Fibroblast of skin of right biceps (primary cell): ENCODE measurements at regions not wholly inside any gene's neighbourhood (a gene's known extent, or its start where the extent isn't known, plus 50 kb on each side); places are given as distances from the start of the nearest gene placed in this dataset.
"Not testable (repeated sequence)": the region's sequence is repeated elsewhere in the genome, so short reads cannot be mapped to it uniquely, and the experiment has no call there.

ENCODE experiments used
- DNase-seq: peaks from one replicate; pipeline ENCODE4 v3.0.0-alpha.2; 2013

DNA sequence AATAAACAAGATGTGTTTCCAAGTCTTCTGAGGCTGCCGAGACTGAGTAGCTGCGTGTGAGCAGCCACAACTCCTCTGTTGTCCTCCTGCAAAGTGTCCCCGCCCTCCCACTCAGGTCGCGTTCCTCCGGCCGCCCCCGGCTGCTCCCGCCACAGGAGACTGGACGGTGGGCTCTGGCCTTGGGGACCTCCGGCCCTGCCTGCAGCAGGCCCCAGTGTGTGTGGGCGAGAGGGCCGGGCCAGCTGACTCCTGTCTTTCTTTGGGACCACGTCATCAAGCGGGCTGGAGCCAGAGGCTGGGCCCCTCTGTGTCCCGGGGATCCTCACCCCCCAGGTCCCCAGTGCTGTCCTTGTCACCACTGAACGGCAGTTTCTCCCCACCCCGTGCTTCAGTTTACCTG, 175.3 kb downstream of the NPIPB11 start:
- no peak for DNase-seq

DNA sequence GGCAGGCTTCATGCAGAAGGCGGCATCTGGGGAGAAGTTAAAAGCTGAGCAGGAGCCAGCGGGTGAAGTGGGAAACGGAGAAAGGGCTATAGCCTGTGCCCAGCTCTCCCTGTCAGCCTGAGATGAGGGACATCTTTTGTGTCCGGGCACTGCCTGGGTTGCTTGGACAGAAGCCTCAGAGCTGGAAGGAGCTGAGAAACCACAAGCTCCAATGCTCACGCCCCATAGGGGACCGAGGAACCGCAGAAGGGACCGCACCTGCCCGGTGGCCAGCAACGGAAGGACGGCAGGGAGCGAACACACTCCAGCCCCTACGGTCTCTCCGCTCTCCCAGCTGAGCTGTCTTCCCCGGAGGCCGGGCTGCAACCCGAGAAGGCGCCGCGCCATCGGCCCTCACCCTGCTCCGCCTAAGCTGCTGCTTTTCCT, 175.8 kb downstream of the NPIPB11 start:
- DNase-seq: peak; percentile 22

DNA sequence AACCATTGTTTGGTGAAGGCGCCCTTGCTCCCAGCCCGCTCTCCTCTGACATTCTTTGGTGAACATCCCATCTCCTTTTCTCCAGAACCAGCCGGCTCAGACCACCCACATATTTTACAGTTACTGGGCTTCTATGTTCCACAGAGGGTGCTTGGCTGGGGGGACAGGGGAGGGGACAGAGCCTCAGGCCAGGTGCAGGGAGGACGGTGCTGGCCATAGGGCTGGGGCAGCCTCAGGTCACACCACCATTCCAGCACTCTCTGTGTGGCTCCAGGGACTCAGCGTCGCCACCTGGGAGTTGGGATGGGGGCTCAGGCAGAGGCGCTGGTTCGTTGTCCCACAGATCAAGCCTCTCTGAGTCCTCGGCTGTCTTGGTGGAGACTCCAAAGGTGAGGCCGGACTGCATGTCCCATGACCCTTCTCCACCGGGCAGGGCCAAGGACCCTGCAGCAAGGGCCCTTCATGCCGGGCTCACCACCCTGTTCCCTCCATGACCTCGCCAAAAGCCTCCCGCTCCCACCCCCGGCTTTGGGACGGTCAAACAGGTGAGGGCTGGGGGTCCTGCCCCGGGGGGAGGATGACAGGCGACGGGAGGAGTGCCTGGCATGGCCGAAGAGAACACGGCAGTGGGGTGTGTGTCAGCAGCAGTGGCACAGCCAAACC, 176.4 kb downstream of the NPIPB11 start:
- DNase-seq: not testable (repeated sequence)

DNA sequence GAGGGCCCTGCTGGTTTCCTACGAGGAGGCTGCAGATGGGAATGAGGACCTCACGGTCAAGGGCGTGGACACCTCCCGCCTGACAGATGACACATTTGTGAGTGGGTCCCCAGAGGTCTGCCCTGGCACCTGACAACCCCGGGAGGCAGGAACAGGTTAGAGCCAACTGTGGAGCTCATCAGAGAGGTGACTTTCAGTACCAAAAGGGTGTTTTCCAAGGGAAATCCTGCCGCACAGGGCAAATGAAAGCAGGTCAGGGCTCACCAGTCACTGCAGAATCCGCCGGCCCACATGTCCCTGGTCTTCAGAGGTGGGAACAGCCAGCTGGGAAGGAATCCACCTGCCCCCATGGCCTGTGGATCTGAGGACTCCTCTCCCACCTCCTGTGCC, 176.9 kb downstream of the NPIPB11 start:
- DNase-seq: not testable (repeated sequence)

DNA sequence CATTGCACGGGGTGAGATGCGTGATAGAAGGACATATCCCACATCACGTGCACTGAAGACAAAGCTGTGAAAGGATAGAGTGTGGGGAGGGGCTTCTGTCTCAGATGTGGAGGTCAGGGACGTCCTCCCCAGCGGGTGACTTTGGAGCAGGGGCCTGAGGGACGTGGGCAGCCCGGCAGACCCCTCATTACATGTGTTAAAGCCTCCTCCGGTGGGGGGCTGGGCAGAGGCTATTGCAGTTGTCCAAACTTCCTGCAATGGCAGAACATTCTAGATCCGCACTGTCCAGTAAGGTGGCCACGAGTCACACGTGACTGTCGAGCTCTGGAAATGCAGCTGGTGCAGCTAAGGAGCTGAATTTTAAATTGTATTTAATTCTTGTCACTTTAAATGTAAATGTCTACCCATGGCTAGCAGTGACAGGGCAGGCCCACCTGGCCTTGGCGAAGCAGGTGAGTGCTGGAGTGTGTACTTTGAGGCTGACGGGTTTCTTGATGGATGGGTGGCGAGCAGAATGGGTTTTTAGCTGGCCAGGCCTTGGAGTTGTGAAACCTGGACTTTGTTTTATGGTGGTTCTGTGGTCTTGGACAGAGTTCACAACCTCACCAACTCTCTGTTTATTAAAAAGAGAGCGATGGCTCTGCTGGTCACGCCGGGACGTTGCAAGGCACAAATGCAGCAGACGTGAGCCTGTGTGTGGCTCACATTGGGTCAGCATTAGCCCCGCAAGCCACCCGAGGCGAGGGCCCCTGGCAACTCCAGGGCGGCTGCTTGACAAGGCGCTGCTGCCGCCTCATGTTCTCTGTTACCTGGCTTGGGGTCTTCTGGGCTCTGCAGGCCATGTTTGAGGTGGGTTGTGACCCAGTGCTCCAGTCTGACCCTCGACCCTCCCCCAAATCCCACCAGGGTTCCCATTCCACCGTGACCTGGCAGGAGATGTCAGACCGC, 177.6 kb downstream of the NPIPB11 start:
- DNase-seq: not testable (repeated sequence)

DNA sequence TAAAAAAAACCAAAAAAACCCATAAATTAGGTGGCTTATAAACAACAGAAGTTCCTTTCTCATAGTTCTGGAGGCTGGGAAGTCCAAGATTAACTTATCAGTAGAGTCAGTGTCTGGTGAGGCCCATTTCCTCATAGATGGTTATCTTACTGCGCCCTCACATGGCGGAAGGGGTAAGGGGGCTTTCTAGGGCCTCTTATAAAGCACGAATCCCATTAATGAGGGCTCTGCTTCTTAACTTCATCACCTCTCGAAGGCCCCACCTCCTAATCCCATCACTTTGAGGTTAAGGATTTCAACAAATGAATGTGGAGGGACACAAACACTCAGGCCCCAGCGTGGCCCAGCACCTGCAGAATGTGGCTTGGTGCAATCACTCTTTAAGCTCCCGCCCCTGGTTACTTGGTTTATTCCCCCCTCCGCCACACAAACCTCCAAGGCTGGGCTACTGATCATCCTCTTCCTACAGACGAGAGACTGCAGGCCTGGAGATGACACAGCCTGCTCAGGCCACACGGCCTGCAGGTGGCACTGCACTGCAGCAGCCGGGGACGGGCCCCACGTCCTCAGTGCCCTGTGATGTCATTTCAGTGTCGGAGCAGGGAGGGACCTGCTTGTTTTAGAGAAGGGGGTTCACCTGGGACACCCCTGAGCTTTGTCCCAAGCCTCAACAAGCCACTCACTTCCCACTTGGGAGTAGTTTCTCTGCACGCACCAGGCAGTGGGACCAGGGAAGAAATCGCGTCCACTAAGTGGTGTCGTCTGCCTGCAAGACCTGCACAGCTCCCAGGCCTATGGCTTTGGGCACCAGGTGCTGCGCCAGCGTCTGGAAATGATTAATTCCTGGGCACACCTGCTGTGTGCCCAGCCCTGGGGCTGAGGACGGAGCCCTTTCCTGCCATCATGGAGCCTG, 178.5 kb downstream of the NPIPB11 start:
- DNase-seq: peak; percentile 60

DNA sequence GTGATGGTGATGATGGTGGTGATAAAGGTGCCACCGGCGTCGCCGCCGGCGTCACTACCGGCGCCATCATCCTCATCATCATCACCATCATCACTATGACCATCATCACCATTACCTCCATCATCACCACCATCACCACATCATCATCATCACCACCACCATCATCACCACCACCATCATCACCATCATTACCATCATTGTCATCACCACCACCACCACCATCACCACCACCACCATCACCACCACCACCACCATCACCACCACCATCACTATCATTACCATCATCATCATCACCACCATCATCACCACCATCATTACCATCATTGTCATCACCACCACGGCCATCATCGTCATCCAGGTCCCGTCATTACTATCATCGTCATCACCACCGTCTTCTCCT, 179.7 kb downstream of the NPIPB11 start:
- no peak for DNase-seq

DNA sequence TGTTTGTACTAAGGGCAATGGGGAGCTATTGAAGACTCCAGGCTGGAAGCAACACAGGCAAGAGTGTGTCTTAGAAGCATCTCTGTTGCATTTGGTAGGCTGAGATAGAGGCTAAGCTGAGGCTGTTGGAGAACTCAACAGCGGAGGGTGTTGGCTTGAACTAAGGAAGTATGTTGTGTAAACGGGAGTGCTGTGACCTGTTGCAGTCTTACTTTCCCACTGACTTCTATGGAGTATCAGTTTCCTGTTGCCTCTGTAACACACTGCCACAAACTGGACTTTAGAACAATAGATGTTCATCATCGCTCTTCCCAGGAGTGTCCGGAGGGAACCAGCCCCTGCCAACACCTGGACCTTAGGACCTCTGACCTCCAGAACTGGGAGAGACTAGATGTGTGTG, 181.8 kb downstream of the NPIPB11 start:
- DNase-seq: not testable (repeated sequence)

DNA sequence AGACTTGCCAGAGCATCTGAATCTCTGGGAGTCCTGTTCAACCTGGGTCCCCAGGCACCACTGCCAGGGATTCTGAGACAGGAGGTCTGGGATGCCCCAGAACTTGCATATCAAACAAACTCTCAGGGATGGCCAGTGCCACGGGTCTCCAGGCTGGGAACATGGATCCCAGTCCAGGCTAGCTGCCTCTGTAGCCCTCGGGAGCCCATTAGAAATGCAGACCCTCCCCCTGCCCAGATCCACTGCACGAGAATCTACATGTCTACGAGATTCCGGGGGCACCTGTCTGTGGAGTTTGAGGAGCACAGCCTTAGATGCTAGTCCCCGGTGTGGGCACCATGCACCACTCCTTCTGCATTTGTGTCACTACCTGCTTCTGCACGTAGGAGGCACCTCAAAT, 183.9 kb downstream of the NPIPB11 start:
- DNase-seq: not testable (repeated sequence)

DNA sequence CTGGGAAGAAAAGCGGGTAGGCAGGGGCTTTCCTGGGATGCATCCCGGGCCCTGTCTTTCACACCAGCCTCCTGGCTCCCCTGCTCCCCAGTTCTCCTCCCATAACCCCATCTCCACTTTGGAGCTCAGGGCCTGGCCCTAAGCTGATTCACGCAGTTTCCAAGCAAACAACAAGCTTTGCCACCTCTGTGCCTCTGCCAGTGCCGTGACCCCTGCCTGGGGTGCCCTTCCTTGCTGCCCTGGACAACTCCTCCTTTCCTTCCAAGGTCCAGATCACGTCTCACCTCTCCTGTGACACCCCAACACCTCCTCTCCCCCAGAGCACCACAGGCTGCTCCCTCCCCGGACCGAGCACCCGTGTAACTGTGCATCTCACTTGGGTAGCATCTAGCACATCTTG, 184.5 kb downstream of the NPIPB11 start:
- not testable (repeated sequence) for DNase-seq

DNA sequence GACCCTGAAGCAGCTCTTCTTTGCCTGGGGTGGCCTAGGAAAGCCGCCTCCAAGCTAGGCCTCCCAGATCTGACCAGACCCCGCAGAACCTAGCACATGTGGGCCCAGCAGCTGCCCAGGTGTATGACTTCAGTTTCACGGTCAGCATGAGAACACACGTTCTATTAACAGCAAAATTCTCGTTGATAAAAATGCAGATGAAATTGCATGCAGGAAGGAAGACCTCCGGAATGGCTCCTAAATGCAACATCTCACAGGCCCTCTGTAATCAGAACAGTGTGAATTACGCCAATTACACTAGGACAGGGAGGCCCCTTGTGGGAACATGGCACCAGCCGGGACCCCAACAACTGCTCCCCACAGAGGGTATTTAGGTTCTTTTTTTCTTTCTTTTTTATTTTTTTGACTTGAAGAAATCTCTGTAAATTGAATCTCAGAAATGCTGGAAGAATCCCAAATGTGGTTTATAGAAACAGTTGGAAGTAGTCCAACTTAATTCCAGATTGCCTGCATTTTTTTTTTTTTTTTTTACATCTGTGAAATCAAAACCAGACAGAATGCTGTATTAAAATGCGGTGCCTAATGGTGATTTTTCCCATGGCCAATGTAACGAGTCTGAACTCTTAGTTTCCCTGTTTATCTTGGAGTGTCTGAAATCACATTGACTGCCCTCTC, 185.1 kb downstream of the NPIPB11 start:
- peak; percentile 87 for DNase-seq

DNA sequence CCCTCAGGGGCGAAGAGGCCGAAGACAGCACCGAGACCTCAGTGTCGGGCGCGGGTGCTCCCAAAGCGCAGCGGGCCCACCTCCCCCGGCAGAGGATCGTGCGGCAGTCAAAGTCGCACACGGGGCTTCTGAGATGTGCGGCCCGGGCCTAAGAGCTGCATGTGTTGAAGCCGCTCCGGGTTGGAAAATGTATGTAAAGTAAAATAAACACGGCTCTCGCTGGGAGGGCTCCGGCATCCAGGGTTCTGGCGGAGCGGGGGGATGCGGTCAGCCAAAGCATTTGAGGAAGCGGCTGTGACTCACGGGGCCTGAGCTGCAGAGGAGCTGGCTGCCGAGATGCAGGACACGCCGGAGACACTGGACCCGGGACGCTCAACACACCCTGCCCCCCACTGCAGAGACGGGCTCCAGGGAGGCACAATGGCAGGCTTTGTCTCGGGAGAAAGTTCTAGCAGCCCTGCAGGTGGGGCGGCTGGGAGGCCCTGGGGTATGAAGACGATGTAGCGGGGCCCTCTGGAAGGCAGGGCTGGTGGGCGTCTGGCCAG, 185.8 kb downstream of the NPIPB11 start:
- peak; percentile 96 for DNase-seq

DNA sequence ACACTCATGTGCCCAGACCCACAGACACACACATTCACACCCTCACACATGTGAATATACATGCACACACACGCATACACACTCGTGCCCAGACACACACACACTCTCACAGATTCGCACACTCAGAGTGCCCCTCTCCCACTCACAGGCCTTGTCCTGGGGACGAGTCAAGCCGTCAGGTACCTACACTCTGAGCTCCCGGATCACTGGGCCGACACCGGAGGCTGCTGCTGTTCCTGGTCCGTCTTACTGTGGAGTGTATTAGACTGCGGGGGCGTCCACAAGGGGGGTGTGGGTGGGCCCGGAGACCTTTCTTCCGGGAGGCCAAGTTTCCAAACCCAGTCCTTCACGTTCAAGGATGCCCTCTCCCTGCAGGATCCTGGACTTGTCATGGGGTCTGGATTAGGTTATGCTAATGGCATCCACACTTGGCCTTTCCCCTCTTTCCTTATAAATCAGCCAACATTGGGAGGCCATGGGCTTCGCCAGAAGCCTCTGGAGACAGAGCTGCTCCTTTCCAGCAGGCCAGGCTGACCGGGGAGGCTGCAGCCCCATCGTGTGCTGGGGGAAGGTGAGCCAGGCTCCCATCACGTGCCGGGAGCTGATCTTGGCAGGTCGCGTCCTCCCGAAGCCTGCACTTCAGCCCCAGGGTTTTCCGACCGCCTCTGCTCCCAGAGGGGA, 186.4 kb downstream of the NPIPB11 start:
- DNase-seq: not testable (repeated sequence)

DNA sequence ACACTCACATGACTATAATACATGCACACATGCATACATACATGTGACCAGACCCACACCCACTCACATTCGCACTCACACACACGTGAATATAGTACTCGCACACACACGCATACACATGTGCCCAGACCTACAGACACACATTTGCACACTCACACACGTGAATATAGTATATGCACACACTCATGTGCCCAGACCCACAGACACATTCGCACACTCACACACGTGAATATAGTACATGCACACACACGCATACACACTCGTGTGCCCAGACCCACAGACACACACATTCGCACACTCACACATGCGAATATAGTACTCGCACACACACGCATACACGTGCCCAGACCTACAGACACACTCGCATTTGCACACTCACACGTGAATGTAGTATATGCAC, 186.9 kb downstream of the NPIPB11 start:
- not testable (repeated sequence) for DNase-seq

DNA sequence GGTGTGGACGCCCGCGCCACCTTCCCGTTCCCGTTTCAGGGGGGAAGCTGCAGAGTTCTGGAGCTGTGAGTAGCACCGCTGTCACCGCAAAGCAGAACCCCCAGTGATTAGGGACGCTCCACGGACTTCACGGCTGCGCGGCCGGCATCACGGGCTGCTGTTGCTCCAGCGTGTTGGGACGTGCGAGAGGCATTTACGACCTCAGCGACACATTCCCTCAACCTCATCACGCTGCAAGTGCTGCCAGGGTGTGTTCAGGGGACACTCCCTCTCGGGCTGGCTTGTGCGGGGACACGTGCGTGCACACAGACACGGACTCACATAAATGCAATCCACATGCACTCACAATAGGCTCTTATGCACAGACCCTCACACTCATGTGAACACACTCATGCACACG, 187.9 kb downstream of the NPIPB11 start:
- not testable (repeated sequence) for DNase-seq

DNA sequence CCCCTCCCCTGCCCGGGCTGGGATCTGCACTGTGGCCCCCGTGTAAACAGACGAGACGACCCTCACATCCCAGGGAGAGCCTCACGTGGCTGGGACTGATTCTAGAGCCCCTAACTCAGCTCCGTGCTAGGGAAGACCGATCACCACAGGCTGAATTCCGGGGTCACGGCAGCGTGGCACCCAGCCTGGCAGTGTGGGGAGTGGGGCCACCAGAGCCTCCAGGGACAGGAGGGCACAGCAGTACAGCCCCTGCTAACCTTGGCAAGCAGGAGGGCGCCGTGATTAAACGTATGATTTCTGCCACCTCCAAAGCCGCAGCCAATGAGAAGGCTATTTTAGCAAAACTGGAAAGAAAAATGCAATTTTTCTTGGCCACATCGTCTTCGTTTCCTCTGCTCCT, 188.3 kb downstream of the NPIPB11 start:
- DNase-seq: not testable (repeated sequence)

DNA sequence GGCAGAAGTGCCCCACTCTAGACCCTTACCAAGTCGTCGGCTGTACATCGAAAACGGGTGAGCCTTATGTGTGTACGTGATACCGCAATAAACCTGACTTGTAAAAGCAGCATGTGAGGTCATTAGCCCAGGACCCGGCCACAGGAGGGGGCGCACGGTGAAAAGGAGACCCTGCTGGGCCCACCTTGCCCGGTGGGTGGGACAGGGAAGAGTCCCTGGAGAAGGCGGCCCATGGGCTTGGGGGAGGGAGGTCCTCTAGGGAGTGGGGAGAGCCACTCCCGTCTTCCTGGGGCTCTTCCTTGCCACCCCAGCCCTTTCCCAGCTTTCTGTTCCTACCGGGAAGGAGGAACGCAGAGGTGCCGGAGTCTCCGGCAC, 188.8 kb downstream of the NPIPB11 start:
- not testable (repeated sequence) for DNase-seq

DNA sequence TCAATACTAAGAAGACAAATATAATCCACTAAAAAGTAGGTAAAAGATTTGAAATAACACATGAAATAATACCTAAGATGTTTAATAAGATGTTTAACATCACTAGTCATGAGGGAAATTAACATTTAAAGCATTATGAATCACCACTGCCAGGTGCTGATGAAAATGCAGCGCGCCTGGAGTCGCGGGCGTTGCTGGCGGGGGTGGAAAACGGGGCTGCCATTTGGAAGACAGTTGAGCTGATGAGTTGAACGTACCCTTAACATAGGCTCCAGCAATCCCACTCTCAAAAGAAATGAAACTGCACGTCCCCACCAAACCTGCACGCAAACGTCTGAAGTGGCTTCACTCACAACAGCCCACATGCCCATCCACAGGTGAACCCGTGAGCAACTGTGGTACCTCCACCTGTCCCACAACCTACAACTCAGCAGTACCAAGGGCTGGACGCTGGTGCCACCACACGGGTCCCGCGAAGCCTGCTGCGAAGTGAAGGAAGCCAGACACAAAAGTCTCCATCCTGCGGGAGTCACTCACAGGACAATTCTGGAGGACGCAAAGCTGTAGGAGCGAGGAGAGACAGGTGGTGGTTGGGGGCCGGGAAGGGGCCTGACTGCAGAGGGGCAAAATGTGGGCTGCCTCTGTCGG, 189.3 kb downstream of the NPIPB11 start:
- DNase-seq: not testable (repeated sequence)

DNA sequence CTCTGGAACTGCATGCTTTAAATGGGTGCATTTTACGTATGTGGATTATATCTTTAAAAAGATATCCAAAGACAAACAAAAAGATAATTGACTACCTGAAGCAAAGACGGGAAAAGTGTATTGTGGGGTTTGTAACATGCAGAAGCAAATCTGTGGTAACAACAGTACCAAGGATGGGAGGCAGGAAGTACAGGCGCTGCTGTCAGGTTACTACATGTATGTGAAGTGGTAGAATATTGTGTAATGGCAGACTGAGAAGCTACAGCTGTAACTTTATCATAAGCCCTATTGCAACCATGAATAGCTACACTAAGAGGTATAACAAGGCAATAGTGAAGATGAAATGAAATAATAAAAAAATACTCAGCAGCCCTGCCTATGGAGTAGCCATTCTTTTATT, 192.7 kb downstream of the NPIPB11 start:
- DNase-seq: not testable (repeated sequence)

DNA sequence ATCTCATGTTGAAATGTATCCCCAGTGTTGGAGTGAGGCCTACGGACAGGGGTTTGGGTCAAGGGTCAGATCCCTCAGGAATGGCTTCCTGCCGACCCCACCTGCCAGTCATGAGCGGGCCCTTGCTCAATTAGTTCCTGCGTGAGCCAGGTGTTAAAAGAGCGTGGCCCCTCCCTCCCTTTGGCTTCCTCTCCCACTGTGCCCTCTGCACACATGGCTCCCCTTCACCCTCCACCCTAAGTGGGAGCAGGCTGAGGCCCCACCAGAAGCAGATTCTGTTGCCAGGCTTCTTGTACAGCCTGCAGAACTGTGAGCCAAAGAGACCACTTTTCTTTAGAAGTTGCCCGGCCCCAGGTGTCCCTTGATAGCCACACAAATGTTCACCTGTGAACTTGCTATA, 193.3 kb downstream of the NPIPB11 start:
- not testable (repeated sequence) for DNase-seq
